ENCODE measurements at regions not wholly inside any gene's neighbourhood (a gene's known extent, or its start where the extent isn't known, plus 50 kb on each side); places are given as distances from the start of the nearest gene placed in this dataset.

- Histone ChIP-seq H3K4me3 (ENCODE audit: low read depth in 1 of 2, low read length in 2 of 2) (no peak overlapping the region), H3K27ac (ENCODE audit: low read length) (peak overlapping the region; percentile 40), H3K9me3 (ENCODE audit: control insufficient read depth in 1 of 2, low read length in 2 of 2) (no peaks in the 10 kb centered on the region), H3K27me3 (ENCODE audit: low read depth, low read length) (no peaks in the 10 kb centered on the region), H3K36me3 (ENCODE audit: control insufficient read depth in 1 of 2, insufficient read depth in 2 of 2, low read length in 2 of 2) (no peaks in the 10 kb centered on the region), H3K4me1 (ENCODE audit: control insufficient read depth in 1 of 2, insufficient read depth in 2 of 2, low read length in 2 of 2) (peaks cover 0 to 17% of the 10 kb centered on the region in 2 donors)
Measured at GRCh38 chr3:72298201-72299152, 513.5 kb upstream of the PROK2 start.

GRCh38 chr3:72297481-72297880 is 512.5 kb upstream of the PROK2 start:
- Histone ChIP-seq H3K4me3 (ENCODE audit: low read depth in 1 of 2, low read length in 2 of 2) (no peak overlapping the region), H3K4me1 (ENCODE audit: control insufficient read depth in 1 of 2, insufficient read depth in 2 of 2, low read length in 2 of 2) (peaks cover 0 to 17% of the 10 kb centered on the region in 2 donors), H3K36me3 (ENCODE audit: control insufficient read depth in 1 of 2, insufficient read depth in 2 of 2, low read length in 2 of 2) (no peaks in the 10 kb centered on the region), H3K27me3 (ENCODE audit: low read depth, low read length) (no peaks in the 10 kb centered on the region), H3K27ac (ENCODE audit: low read length) (no peak overlapping the region), H3K9me3 (ENCODE audit: control insufficient read depth in 1 of 2, low read length in 2 of 2) (no peaks in the 10 kb centered on the region)

DNA sequence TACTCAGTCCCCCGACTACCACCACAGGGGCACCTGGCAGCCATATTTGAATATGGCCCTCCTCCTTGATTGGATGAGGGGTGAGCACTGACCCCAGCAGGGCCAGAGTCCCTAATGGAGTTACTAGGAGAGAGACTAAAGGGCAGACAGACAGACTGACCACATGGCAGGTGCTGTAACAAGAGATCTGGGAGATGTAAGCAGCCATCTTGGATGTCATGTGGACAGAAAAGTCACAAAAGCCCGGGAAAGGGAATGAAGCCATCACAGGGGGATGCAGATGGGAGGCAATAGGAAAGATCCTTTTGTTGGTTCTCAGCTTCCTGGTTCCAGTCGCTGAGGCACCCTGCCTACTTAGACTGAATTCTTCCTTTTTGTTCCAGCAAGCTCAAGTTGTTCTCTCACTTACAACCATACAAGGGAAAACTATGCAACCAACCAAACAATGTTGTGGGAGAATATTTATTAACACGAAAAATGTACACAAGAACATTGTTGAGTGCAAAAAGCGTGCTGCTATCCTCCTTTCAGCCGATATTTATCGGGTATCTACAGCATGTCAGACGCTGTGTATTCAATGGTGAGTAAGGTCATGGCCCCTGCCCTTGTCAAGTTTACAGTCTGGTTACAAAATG is 511.6 kb upstream of the PROK2 start:
- H3K27ac ChIP-seq (ENCODE audit: low read length): peak overlapping the region; percentile 60
- H3K27me3 ChIP-seq (ENCODE audit: low read depth, low read length): no peaks in the 10 kb centered on the region
- H3K36me3 ChIP-seq (ENCODE audit: control insufficient read depth in 1 of 2, insufficient read depth in 2 of 2, low read length in 2 of 2): no peaks in the 10 kb centered on the region
- no peak overlapping the region for H3K4me3 ChIP-seq (ENCODE audit: low read depth in 1 of 2, low read length in 2 of 2)
- H3K4me1 ChIP-seq (ENCODE audit: control insufficient read depth in 1 of 2, insufficient read depth in 2 of 2, low read length in 2 of 2): peaks cover 0 to 17% of the 10 kb centered on the region in 2 donors
- no peaks in the 10 kb centered on the region for H3K9me3 ChIP-seq (ENCODE audit: control insufficient read depth in 1 of 2, low read length in 2 of 2)

- H3K27ac ChIP-seq (ENCODE audit: low read length): no peak overlapping the region
- no peaks in the 10 kb centered on the region for H3K27me3 ChIP-seq (ENCODE audit: low read depth, low read length)
- no peaks in the 10 kb centered on the region for H3K36me3 ChIP-seq (ENCODE audit: control insufficient read depth in 1 of 2, insufficient read depth in 2 of 2, low read length in 2 of 2)
- H3K9me3 ChIP-seq (ENCODE audit: control insufficient read depth in 1 of 2, low read length in 2 of 2): no peaks in the 10 kb centered on the region
- peaks cover 0 to 17% of the 10 kb centered on the region in 2 donors for H3K4me1 ChIP-seq (ENCODE audit: control insufficient read depth in 1 of 2, insufficient read depth in 2 of 2, low read length in 2 of 2)
- H3K4me3 ChIP-seq (ENCODE audit: low read depth in 1 of 2, low read length in 2 of 2): no peak overlapping the region
Measured at GRCh38 chr3:72295962-72296450, 511.1 kb upstream of the PROK2 start.

DNA sequence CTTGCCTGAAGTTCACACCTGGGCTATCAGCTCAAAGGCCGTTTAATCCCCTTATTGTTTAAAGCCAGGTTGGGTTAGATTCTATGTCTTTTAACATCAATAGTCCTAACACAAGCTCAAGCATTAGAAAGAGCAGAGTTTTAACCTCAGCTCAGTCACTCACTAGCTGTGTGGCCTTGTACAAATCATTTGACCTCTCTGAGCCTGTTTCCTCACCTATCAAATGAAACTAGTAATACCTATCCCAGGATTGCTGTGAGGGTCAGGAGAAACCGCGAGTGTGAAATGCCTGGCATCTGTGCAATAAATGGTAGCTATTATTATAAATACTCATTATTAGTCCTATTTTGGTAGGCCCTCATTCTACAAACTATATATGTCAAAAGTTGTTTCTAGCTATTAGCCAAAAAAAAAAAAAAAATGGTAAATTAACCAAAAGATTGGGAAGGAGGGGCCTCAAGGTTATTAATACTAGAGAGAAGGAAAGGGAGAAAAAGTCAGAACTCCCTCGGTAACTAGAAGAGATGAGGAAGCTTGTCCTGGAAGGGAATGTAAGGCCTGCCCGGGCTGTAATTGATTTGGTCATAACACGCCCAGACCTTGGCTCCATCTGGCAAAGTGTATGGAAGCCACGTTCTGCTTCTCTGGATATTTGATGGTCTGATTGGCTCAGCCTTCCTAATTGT is 510.5 kb upstream of the PROK2 start:
- Histone ChIP-seq H3K27me3 (ENCODE audit: low read depth, low read length) (no peaks in the 10 kb centered on the region), H3K9me3 (ENCODE audit: control insufficient read depth in 1 of 2, low read length in 2 of 2) (no peaks in the 10 kb centered on the region), H3K4me3 (ENCODE audit: low read depth in 1 of 2, low read length in 2 of 2) (no peak overlapping the region), H3K27ac (ENCODE audit: low read length) (no peak overlapping the region), H3K36me3 (ENCODE audit: control insufficient read depth in 1 of 2, insufficient read depth in 2 of 2, low read length in 2 of 2) (no peaks in the 10 kb centered on the region), H3K4me1 (ENCODE audit: control insufficient read depth in 1 of 2, insufficient read depth in 2 of 2, low read length in 2 of 2) (peaks cover 0 to 17% of the 10 kb centered on the region in 2 donors)

GRCh38 chr3:72290859-72291638 is 506.1 kb upstream of the PROK2 start:
- H3K4me3 ChIP-seq (ENCODE audit: low read depth in 1 of 2, low read length in 2 of 2): no peak overlapping the region
- H3K27ac ChIP-seq (ENCODE audit: low read length): no peak overlapping the region
- H3K9me3 ChIP-seq (ENCODE audit: control insufficient read depth in 1 of 2, low read length in 2 of 2): no peaks in the 10 kb centered on the region
- H3K4me1 ChIP-seq (ENCODE audit: control insufficient read depth in 1 of 2, insufficient read depth in 2 of 2, low read length in 2 of 2): peaks cover 0 to 15% of the 10 kb centered on the region in 2 donors
- no peaks in the 10 kb centered on the region for H3K36me3 ChIP-seq (ENCODE audit: control insufficient read depth in 1 of 2, insufficient read depth in 2 of 2, low read length in 2 of 2)
- H3K27me3 ChIP-seq (ENCODE audit: low read depth, low read length): no peaks in the 10 kb centered on the region

GRCh38 chr3:72289692-72290071 is 504.7 kb upstream of the PROK2 start:
- peaks cover 0 to 15% of the 10 kb centered on the region in 2 donors for H3K4me1 ChIP-seq (ENCODE audit: control insufficient read depth in 1 of 2, insufficient read depth in 2 of 2, low read length in 2 of 2)
- no peaks in the 10 kb centered on the region for H3K9me3 ChIP-seq (ENCODE audit: control insufficient read depth in 1 of 2, low read length in 2 of 2)
- no peak overlapping the region for H3K27ac ChIP-seq (ENCODE audit: low read length)
- no peaks in the 10 kb centered on the region for H3K27me3 ChIP-seq (ENCODE audit: low read depth, low read length)
- no peaks in the 10 kb centered on the region for H3K36me3 ChIP-seq (ENCODE audit: control insufficient read depth in 1 of 2, insufficient read depth in 2 of 2, low read length in 2 of 2)
- peak overlapping the region in 1 of 2 donors; percentile 50 for H3K4me3 ChIP-seq (ENCODE audit: low read depth in 1 of 2, low read length in 2 of 2)

DNA sequence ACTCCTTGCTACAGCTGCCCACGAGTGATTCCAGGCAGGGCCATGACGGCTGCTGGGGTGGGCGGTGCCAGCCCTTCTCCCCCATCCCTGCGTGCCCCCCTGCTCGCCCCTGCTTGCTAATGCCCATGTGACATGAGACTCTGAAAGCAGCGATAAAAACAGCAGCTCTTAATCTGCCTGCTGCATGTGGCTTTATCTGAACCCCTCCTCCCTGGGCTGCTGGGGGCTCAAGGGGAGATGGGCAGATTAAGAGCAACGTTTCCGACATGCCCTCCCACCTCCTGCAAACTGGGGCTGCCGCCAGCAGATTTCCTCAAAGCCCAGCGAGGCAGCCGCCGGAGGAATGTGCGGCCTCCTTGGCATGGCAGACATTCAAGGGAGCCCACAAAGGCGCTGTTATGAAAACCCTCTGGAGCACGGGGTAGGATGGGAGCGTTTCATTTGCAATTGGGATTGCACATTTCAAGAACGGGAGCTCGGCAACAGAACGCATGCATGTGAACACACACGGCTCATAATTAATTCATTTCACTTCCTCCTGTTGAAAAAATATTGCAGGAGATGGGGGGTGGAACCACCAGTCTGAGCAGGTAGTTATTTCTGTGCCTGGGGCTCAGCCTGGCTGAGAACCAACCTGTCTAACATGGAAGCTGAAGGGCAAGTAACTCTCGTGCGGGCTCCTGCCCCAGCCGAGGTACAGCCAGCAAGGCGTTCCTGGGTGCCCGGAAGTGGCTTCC is 504.2 kb upstream of the PROK2 start:
- no peaks in the 10 kb centered on the region for H3K36me3 ChIP-seq (ENCODE audit: control insufficient read depth in 1 of 2, insufficient read depth in 2 of 2, low read length in 2 of 2)
- no peaks in the 10 kb centered on the region for H3K9me3 ChIP-seq (ENCODE audit: control insufficient read depth in 1 of 2, low read length in 2 of 2)
- H3K27me3 ChIP-seq (ENCODE audit: low read depth, low read length): no peaks in the 10 kb centered on the region
- H3K4me3 ChIP-seq (ENCODE audit: low read depth in 1 of 2, low read length in 2 of 2): peak overlapping the region in 1 of 2 donors; percentile 50
- H3K27ac ChIP-seq (ENCODE audit: low read length): no peak overlapping the region
- H3K4me1 ChIP-seq (ENCODE audit: control insufficient read depth in 1 of 2, insufficient read depth in 2 of 2, low read length in 2 of 2): peaks cover 0 to 15% of the 10 kb centered on the region in 2 donors

DNA sequence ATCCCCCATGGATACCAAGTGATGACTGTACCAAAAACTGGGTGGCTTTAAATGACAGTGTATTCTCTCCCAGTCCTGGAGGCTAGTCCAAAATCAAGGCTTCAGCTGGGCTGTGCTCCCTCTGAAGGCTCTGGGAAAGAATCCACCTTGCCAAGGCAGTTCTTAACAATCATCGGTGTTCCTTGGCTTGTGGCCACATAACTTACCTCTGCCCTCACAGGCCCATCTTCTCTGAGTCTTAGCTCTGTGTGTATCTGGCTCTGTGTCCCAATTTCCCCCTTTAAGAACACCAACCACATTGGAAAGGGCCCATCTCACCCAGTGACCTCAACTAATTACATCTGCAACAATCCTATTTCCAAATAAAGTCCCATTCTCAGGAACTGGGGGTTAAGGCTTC is 503.0 kb upstream of the PROK2 start:
- H3K27ac ChIP-seq (ENCODE audit: low read length): no peak overlapping the region
- H3K36me3 ChIP-seq (ENCODE audit: control insufficient read depth in 1 of 2, insufficient read depth in 2 of 2, low read length in 2 of 2): no peaks in the 10 kb centered on the region
- H3K4me1 ChIP-seq (ENCODE audit: control insufficient read depth in 1 of 2, insufficient read depth in 2 of 2, low read length in 2 of 2): peaks cover 0 to 15% of the 10 kb centered on the region in 2 donors
- no peak overlapping the region for H3K4me3 ChIP-seq (ENCODE audit: low read depth in 1 of 2, low read length in 2 of 2)
- no peaks in the 10 kb centered on the region for H3K27me3 ChIP-seq (ENCODE audit: low read depth, low read length)
- peaks cover 0 to 3% of the 10 kb centered on the region in 2 donors for H3K9me3 ChIP-seq (ENCODE audit: control insufficient read depth in 1 of 2, low read length in 2 of 2)

DNA sequence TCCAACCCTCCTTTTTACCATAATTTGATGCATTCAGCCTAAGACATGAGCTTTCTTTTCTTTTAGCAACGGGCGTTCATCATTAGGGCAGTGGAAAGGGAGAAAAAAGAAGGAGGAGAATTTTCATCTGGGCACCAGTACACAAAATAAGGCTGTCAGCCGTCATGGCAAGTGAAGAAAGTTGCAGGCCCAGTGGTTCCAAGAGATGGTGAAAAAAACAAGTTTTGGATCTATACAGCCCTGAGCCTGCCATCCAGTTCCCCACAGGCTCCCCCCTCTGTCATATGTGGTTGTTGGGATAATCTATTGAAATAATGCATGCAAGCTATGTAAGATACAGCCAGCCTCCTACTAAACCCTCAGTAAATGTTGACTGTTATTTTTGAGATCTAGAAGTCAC is 500.6 kb upstream of the PROK2 start:
- Histone ChIP-seq H3K4me1 (ENCODE audit: control insufficient read depth in 1 of 2, insufficient read depth in 2 of 2, low read length in 2 of 2) (peaks cover 0 to 15% of the 10 kb centered on the region in 2 donors), H3K36me3 (ENCODE audit: control insufficient read depth in 1 of 2, insufficient read depth in 2 of 2, low read length in 2 of 2) (no peaks in the 10 kb centered on the region), H3K27ac (ENCODE audit: low read length) (no peak overlapping the region), H3K27me3 (ENCODE audit: low read depth, low read length) (no peaks in the 10 kb centered on the region), H3K9me3 (ENCODE audit: control insufficient read depth in 1 of 2, low read length in 2 of 2) (peaks cover 0 to 5% of the 10 kb centered on the region in 2 donors), H3K4me3 (ENCODE audit: low read depth in 1 of 2, low read length in 2 of 2) (no peak overlapping the region)
